ENCODE measurements at regions not wholly inside any gene's neighbourhood (a gene's known extent, or its start where the extent isn't known, plus 50 kb on each side); places are given as distances from the start of the nearest gene placed in this dataset.

DNA sequence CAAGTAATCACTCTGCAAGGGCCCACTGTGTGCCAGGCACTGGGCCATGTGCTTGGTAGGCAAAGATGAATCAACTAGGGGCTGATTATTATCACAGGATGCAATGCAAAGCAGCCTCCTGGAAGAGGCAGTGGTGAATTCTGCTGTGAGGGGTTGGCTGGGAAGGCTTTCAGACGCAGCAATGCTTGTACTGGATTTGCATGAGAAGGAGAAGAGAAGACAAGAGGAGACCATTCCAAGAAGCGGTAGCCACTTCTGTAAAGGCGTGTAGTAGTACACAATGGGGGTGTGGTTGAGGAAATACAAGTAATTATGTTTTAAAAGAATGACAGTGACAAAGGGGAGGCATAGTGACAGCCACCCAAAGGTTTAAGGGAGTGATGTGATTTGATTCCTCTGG lies 502.7 kb downstream of the PLCL1 start:
- Histone ChIP-seq H3K27me3 (ENCODE audit: control insufficient read depth, insufficient read depth, low read length) (no peaks in the 10 kb centered on the region), H3K4me3 (ENCODE audit: low read depth, low read length) (no peak overlapping the region), H3K36me3 (ENCODE audit: control insufficient read depth, insufficient read depth, low read length) (no peaks in the 10 kb centered on the region)
- TF ChIP-seq CTCF (IDR thresholded peaks at IDR 0.05; ENCODE audit: insufficient read depth, low read depth, low read length): no peak
- POLR2A ChIA-PET: no interaction called here
- no peak for DNase-seq (ENCODE audit: low read depth)
- CTCF ChIA-PET: no interaction called here

DNA sequence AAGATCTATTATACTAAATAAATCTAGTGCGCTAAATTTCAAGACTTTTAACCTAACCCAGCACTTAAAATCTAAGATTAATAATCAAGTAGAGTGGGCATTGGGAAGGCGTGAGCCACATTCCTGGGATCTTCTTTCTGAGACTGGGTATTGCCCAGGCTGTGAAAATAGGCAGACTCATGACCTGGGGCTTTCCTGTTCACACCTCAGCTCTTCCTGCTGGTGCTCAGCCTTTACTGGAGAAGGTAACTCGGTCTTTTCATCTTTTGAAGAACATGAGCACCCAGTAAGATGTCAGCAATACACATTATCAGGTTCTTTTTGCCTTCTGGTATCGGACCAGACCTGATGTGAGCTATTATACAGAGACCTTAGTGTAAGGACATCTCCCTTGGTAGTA lies 500.5 kb downstream of the PLCL1 start:
- no peaks in the 10 kb centered on the region for H3K36me3 ChIP-seq (ENCODE audit: control insufficient read depth, insufficient read depth, low read length)
- TF ChIP-seq CTCF (IDR thresholded peaks at IDR 0.05; ENCODE audit: insufficient read depth, low read depth, low read length): no peak
- H3K4me3 ChIP-seq (ENCODE audit: low read depth, low read length): no peak overlapping the region
- POLR2A ChIA-PET: no interaction called here
- no peak for DNase-seq (ENCODE audit: low read depth)
- H3K27me3 ChIP-seq (ENCODE audit: control insufficient read depth, insufficient read depth, low read length): 0 out of 2 replicates have a peak, but pooled peaks cover 1% of the 10 kb centered on the region
- CTCF ChIA-PET: interaction anchor here (1.3 kb wide), 1 partner anchor 8 kb away, joined by 4 read pairs; no protein-coding TSS in a partner anchor

DNA sequence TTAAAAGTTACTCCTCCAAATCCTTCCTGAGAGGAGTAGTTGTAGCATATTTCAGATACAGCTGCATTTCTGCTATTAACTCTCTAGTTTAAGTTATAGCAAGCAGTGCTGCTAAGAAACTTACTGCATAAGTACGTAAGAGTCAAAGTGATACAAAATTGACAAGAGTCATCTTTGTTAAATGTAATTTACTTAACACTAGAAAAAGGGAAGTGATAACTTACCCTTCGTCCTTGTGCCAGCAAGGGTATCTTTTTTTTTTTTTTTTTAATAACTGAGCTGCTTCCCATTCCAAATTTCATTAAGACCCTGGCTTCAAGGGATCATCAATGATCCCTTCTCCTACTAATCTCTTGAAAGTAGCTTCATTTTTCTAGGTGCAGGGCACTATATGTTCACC lies 493.0 kb downstream of the PLCL1 start:
- no peak for DNase-seq (ENCODE audit: low read depth)
- H3K27me3 ChIP-seq (ENCODE audit: control insufficient read depth, insufficient read depth, low read length): peaks cover 1% of the 10 kb centered on the region; the same call in 1 of the 2 replicates
- CTCF ChIA-PET: interaction anchor here (0.5 to 5.6 kb wide), 23 partner anchors 9 to 1300 kb away, joined by 3 to 34 read pairs (median 4); no protein-coding TSS in a partner anchor
- H3K36me3 ChIP-seq (ENCODE audit: control insufficient read depth, insufficient read depth, low read length): no peaks in the 10 kb centered on the region
- POLR2A ChIA-PET: no interaction called here
- H3K4me3 ChIP-seq (ENCODE audit: low read depth, low read length): no peak overlapping the region
- no peak for TF ChIP-seq CTCF (IDR thresholded peaks at IDR 0.05; ENCODE audit: insufficient read depth, low read depth, low read length)

GRCh38 chr2:198296665-198297308 lies 492.4 kb downstream of the PLCL1 start:
- ChIA-PET POLR2A (no interaction called here), CTCF (interaction anchor here (0.5 to 5.6 kb wide), 27 partner anchors 8 to 1300 kb away, joined by 3 to 34 read pairs (median 4); no protein-coding TSS in a partner anchor)
- H3K27me3 ChIP-seq (ENCODE audit: control insufficient read depth, insufficient read depth, low read length): peaks cover 1% of the 10 kb centered on the region; the same call in 1 of the 2 replicates
- DNase-seq (ENCODE audit: low read depth): no peak
- peak; percentile 79 for TF ChIP-seq CTCF (IDR thresholded peaks at IDR 0.05; ENCODE audit: insufficient read depth, low read depth, low read length)
- H3K36me3 ChIP-seq (ENCODE audit: control insufficient read depth, insufficient read depth, low read length): no peaks in the 10 kb centered on the region
- no peak overlapping the region for H3K4me3 ChIP-seq (ENCODE audit: low read depth, low read length)

DNA sequence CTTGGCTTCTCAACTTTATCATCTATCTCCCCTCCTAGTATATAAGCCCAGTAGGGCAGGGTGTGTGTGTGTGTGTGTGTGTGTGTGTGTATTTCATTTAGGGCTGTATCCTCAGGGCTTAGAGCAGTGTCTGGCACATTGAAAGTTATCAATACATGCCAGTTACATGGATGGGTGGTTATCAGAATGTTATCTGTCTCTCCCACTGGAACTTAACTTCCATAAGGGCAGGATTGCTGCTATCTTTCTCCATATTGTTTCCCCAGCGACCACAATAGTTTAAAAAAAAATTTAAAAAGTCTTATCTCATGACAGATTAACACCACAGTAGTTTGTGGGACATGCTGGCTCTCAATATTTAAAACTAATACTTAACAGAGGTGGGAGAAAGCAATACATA lies 488.9 kb downstream of the PLCL1 start:
- Histone ChIP-seq H3K36me3 (ENCODE audit: control insufficient read depth, insufficient read depth, low read length) (no peaks in the 10 kb centered on the region), H3K27me3 (ENCODE audit: control insufficient read depth, insufficient read depth, low read length) (no peaks in the 10 kb centered on the region; the same call in 1 of the 2 replicates), H3K4me3 (ENCODE audit: low read depth, low read length) (no peak overlapping the region)
- CTCF ChIA-PET: interaction anchor here (0.6 kb wide), 1 partner anchor 25 kb away, joined by 3 read pairs; no protein-coding TSS in a partner anchor
- POLR2A ChIA-PET: no interaction called here
- no peak for DNase-seq (ENCODE audit: low read depth)
- TF ChIP-seq CTCF (IDR thresholded peaks at IDR 0.05; ENCODE audit: insufficient read depth, low read depth, low read length): no peak
